ENCODE measurements at regions not wholly inside any gene's neighbourhood (a gene's known extent, or its start where the extent isn't known, plus 50 kb on each side); places are given as distances from the start of the nearest gene placed in this dataset.

GRCh38 chr4:14125375-14126129, 498.0 kb upstream of the BOD1L1 start:
- TF ChIP-seq CTCF (IDR thresholded peaks at IDR 0.05; ENCODE audit: insufficient read depth, low read depth, low read length, missing control alignments) = no peak
- H3K4me3 ChIP-seq (ENCODE audit: low read depth, low read length) = no peak overlapping the region
- DNase-seq (ENCODE audit: low read depth) = peak; percentile 4

DNA sequence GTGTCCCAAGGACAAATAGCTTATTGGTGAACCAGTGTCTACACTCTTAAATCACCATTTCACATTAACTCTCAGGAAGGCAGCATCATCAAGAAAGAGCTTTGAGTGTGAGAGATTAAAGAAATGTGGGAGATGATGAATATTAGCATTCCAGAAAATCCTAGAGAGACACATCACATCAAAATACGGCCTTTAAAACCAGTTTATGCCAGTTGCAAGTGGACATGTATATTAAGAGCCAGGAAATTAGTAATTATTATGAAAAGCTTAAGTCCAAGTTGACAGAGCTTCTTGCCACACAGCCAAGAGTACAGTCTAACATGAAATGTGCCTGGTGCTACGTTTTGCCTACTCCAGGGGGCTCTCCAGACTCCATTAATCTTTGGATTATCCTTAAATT, 503.0 kb upstream of the BOD1L1 start:
- no peak overlapping the region for H3K4me3 ChIP-seq (ENCODE audit: low read depth, low read length)
- TF ChIP-seq CTCF (IDR thresholded peaks at IDR 0.05; ENCODE audit: insufficient read depth, low read depth, low read length, missing control alignments) = no peak
- DNase-seq (ENCODE audit: low read depth) = no peak

DNA sequence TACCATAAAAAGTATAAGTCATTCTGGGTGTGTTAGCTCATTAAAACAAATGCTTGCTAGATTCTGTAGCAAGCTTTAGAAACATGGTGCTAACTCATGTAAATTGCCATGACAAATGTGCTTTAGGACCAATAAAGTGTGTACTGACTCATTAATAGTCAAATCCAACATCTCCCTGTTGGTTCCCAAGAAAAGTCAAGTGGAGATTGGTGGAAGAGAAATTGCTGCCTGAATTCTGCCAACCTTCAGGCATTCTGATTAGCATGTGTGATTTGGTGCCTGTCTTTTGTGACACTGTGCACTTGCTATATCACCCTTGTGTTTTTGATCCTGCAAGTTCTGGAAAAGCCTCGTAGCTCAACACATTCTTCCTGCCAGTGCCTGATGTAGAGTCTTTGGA, 503.8 kb upstream of the BOD1L1 start:
- no peak for TF ChIP-seq CTCF (IDR thresholded peaks at IDR 0.05; ENCODE audit: insufficient read depth, low read depth, low read length, missing control alignments)
- H3K4me3 ChIP-seq (ENCODE audit: low read depth, low read length) = no peak overlapping the region
- DNase-seq (ENCODE audit: low read depth) = no peak

DNA sequence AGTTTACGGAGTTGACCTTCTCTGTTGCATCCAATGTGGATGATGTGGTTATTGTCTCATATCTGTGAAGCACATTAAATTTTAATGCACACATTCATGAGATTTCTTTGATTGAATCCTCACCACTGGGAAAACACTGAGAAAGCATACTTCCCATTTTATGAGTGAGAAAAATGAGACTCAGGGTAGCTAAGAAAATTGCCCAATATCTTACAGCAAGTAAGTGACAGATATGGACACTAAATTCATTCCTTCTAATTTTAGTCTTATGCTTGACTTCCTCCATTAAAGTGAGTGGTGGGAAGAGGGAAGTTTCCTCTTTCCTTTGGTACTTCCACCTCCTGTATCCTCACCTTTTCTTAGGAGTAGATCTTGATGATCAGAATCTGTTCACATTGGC, 504.8 kb upstream of the BOD1L1 start:
- no peak for DNase-seq (ENCODE audit: low read depth)
- TF ChIP-seq CTCF (IDR thresholded peaks at IDR 0.05; ENCODE audit: insufficient read depth, low read depth, low read length, missing control alignments) = no peak
- H3K4me3 ChIP-seq (ENCODE audit: low read depth, low read length) = no peak overlapping the region

DNA sequence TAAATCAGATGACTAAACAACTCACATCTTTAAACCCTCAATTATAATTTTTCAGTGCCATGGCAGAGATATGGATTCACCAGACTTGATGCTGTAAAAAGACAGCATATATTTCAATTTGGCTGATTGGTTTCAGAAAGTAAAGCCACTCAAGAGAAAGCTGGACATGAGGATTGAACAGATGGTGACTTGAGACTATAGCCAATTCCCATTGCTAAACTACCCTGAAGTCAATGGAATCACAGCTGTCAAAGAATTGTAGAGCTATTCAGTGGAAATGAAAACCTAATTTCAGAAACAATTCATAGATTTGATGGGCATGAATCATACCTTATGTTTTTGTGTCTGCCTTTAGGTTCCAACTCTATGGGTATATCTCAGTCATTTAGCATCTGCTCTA, 510.6 kb upstream of the BOD1L1 start:
- no peak overlapping the region for H3K4me3 ChIP-seq (ENCODE audit: low read depth, low read length)
- no peak for DNase-seq (ENCODE audit: low read depth)
- TF ChIP-seq CTCF (IDR thresholded peaks at IDR 0.05; ENCODE audit: insufficient read depth, low read depth, low read length, missing control alignments) = no peak

DNA sequence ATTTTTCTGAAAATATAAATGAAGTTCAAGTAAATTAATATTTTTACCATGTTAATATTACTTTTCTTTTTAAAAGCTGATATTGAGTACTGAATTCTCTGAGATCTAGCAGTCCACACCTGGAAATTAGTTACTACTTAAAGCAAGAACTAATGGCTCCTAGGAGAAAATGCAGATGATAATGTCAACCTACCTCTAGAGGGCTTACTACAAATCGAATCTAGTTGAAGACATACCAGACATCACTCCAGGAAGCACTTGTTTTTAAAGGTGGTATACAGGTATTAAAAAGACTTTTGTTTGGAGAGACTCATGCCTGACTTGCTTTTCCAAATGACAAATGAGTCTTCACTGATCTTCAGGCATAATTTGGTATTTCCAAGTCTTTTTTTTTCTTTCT, 516.4 kb upstream of the BOD1L1 start:
- no peak overlapping the region for H3K4me3 ChIP-seq (ENCODE audit: low read depth, low read length)
- peak; percentile 11 for DNase-seq (ENCODE audit: low read depth)
- TF ChIP-seq CTCF (IDR thresholded peaks at IDR 0.05; ENCODE audit: insufficient read depth, low read depth, low read length, missing control alignments) = peak; percentile 2

Data from GM12865 (cell line).